GM23338 (cell line): ENCODE measurements at regions not wholly inside any gene's neighbourhood (a gene's known extent, or its start where the extent isn't known, plus 50 kb on each side); places are given as distances from the start of the nearest gene placed in this dataset.

Source experiments
- ATAC-seq: fragments of 200-7000 bp; cut with Tn5 transposase; 3 replicates; pipeline ENCODE4 v1.9.1; 2020
- DNase-seq: peaks from one replicate; pipeline ENCODE4 v3.0.0-alpha.2; 2015; ENCODE audit warnings: low spot score
- H2AFZ ChIP-seq: fragments of 200-600 bp; sonication (generic); 2 replicates; pipeline ENCODE4 v1.8.0; 2016; ENCODE audit warnings: antibody characterized with exemption, mild to moderate bottlenecking, moderate library complexity
- H3F3A ChIP-seq: fragments of 200-600 bp; sonication (generic); replicated peaks from 2 replicates; pipeline ENCODE4 v1.8.0; 2017; ENCODE audit warnings: antibody characterized with exemption, mixed run types, low read depth
- H3K27ac ChIP-seq: fragments of 200-600 bp; sonication (generic); 2 replicates; pipeline ENCODE4 v1.6.1; 2016; ENCODE audit warnings: low read depth
- H3K27me3 ChIP-seq: fragments of 200-600 bp; sonication (generic); 2 replicates; pipeline ENCODE4 v1.8.0; 2016; ENCODE audit warnings: mild to moderate bottlenecking, mixed run types, moderate library complexity; ENCODE audit not compliant: insufficient read depth
- H3K36me3 ChIP-seq: fragments of 200-600 bp; sonication (generic); 2 replicates; pipeline ENCODE4 v1.8.0; 2016; ENCODE audit warnings: mild to moderate bottlenecking; ENCODE audit not compliant: insufficient read depth
- H3K4me1 ChIP-seq: fragments of 200-600 bp; sonication (generic); 2 replicates; pipeline ENCODE4 v1.8.0; 2016; ENCODE audit warnings: mild to moderate bottlenecking, moderate library complexity; ENCODE audit not compliant: insufficient read depth
- H3K4me2 ChIP-seq: fragments of 200-600 bp; sonication (generic); 2 replicates; pipeline ENCODE4 v1.7.1; 2017; ENCODE audit warnings: mixed run types
- H3K4me3 ChIP-seq: fragments of 200-600 bp; sonication (generic); 2 replicates; pipeline ENCODE4 v1.6.1; 2016; ENCODE audit warnings: mixed run types
- H3K79me2 ChIP-seq: fragments of 200-600 bp; sonication (generic); replicated peaks from 2 replicates; pipeline ENCODE4 v1.8.0; 2017; ENCODE audit warnings: mild to moderate bottlenecking; ENCODE audit not compliant: insufficient read depth
- H3K9me2 ChIP-seq: fragments of 200-600 bp; sonication (generic); 2 replicates; pipeline ENCODE4 v1.8.0; 2017; ENCODE audit not compliant: insufficient read depth
- H4K20me1 ChIP-seq: fragments of 200-600 bp; sonication (generic); replicated peaks from 2 replicates; pipeline ENCODE4 v1.8.0; 2017; ENCODE audit warnings: mild to moderate bottlenecking; ENCODE audit not compliant: insufficient read depth
- H3K27ac Mint-ChIP-seq: 2 replicates; pipeline ENCODE4 v1.8.0; 2020; ENCODE audit warnings: inconsistent platforms, mild to moderate bottlenecking, moderate library complexity, mixed read lengths
- H3K27me3 Mint-ChIP-seq: 3 replicates; pipeline ENCODE4 v1.8.0; 2022; ENCODE audit warnings: low read depth, mild to moderate bottlenecking, moderate library complexity, mixed read lengths, inconsistent platforms; ENCODE audit not compliant: insufficient read depth, poor library complexity
- H3K36me3 Mint-ChIP-seq: 3 replicates; pipeline ENCODE4 v1.8.0; 2021; ENCODE audit warnings: low read depth, mild to moderate bottlenecking, inconsistent platforms, moderate library complexity, mixed read lengths
- H3K4me1 Mint-ChIP-seq: 3 replicates; pipeline ENCODE4 v1.8.0; 2020; ENCODE audit warnings: mild to moderate bottlenecking, inconsistent platforms, mixed read lengths
- H3K4me3 Mint-ChIP-seq: 3 replicates; pipeline ENCODE4 v1.8.0; 2021; ENCODE audit warnings: moderate library complexity, mild to moderate bottlenecking, inconsistent platforms, mixed read lengths
- H3K9me3 Mint-ChIP-seq: 3 replicates; pipeline ENCODE4 v1.8.0; 2020; ENCODE audit warnings: moderate library complexity, mild to moderate bottlenecking, inconsistent platforms, mixed read lengths
- CREB1 ChIP-seq: fragments of 250-450 bp; sonication (Bioruptor Pico); IDR thresholded peaks from 2 replicates; pipeline ENCODE4 v1.5.0; 2020; ENCODE audit warnings: low read depth, mild to moderate bottlenecking, moderate library complexity
- CTCF ChIP-seq, 2 experiments: fragments of 200-600 bp in 1 of 2; sonication (generic) in 1 of 2; conservative IDR thresholded peaks; 2 replicates each; pipeline versions ENCODE4 v1.5.1 to v1.6.1; 2016 to 2017; ENCODE audit warnings: antibody characterized with exemption in 2 of 2, low read depth in 2 of 2, mild to moderate bottlenecking in 2 of 2, moderate library complexity in 1 of 2
- EZH2 ChIP-seq: fragments of 200-600 bp; sonication (generic); IDR thresholded peaks from one replicate; pipeline ENCODE4 v1.8.0; 2017; ENCODE audit warnings: antibody characterized with exemption, mild to moderate bottlenecking, low read depth; ENCODE audit not compliant: unreplicated experiment
- EZH2phosphoT487 ChIP-seq: fragments of 200-600 bp; sonication (generic); IDR thresholded peaks from one replicate; pipeline ENCODE4 v1.8.1; 2018; ENCODE audit warnings: antibody characterized with exemption; ENCODE audit not compliant: unreplicated experiment
- JUNB ChIP-seq: IDR thresholded peaks from one replicate; pipeline ENCODE4 v1.6.1; 2016; ENCODE audit warnings: antibody characterized with exemption; ENCODE audit not compliant: unreplicated experiment
- NANOG ChIP-seq: IDR thresholded peaks from 2 replicates; pipeline ENCODE4 v1.6.1; 2016; ENCODE audit warnings: antibody characterized with exemption, borderline replicate concordance
- POLR2AphosphoS5 ChIP-seq: IDR thresholded peaks from 2 replicates; pipeline ENCODE4 v1.6.1; 2016; ENCODE audit warnings: antibody characterized with exemption, low read depth
- STAT1 ChIP-seq: IDR thresholded peaks from one replicate; pipeline ENCODE4 v1.6.1; 2016; ENCODE audit warnings: antibody characterized with exemption; ENCODE audit not compliant: unreplicated experiment
- ZNF114 ChIP-seq: fragments of 250-450 bp; sonication (Bioruptor Pico); IDR thresholded peaks from 2 replicates; pipeline ENCODE4 v1.5.0; 2020; ENCODE audit warnings: mild to moderate bottlenecking, moderate library complexity
- ZNF331 ChIP-seq: fragments of 250-450 bp; sonication (Bioruptor Pico); IDR thresholded peaks from 2 replicates; pipeline ENCODE4 v1.5.0; 2020; ENCODE audit warnings: low read depth, mild to moderate bottlenecking, moderate library complexity
- ZNF462 ChIP-seq: fragments of 250-450 bp; sonication (Bioruptor Pico); IDR thresholded peaks from 2 replicates; pipeline ENCODE4 v1.5.0; 2020; ENCODE audit warnings: mild to moderate bottlenecking, moderate library complexity
- TF ChIP-seq, protein P1 (sequence below): IDR thresholded peaks from one replicate; pipeline ENCODE4 v1.6.1; 2018; ENCODE audit warnings: antibody characterized with exemption; ENCODE audit not compliant: unreplicated experiment
- TF ChIP-seq, protein P2 (sequence below): IDR thresholded peaks from 2 replicates; pipeline ENCODE4 v1.6.1; 2016; ENCODE audit warnings: antibody characterized with exemption

GRCh38 chr2:21633015-21633414 lies 509.2 kb downstream of the TDRD15 start:
- H3F3A ChIP-seq = no peaks in the 10 kb centered on the region
- TF ChIP-seq CTCF (conservative IDR thresholded peaks at IDR 0.05; ENCODE audit: low read depth in 2 of 2) (no peak), ZNF462 (CRISPR knock-in tag) (no peak), ZNF114 (no peak), POLR2AphosphoS5 (no peak), JUNB (no peak), STAT1 (no peak), EZH2 (no peak), CREB1 (CRISPR knock-in tag) (no peak), EZH2phosphoT487 (no peak), NANOG (no peak), ZNF331 (CRISPR knock-in tag) (no peak)
- TF ChIP-seq, protein P1, sequence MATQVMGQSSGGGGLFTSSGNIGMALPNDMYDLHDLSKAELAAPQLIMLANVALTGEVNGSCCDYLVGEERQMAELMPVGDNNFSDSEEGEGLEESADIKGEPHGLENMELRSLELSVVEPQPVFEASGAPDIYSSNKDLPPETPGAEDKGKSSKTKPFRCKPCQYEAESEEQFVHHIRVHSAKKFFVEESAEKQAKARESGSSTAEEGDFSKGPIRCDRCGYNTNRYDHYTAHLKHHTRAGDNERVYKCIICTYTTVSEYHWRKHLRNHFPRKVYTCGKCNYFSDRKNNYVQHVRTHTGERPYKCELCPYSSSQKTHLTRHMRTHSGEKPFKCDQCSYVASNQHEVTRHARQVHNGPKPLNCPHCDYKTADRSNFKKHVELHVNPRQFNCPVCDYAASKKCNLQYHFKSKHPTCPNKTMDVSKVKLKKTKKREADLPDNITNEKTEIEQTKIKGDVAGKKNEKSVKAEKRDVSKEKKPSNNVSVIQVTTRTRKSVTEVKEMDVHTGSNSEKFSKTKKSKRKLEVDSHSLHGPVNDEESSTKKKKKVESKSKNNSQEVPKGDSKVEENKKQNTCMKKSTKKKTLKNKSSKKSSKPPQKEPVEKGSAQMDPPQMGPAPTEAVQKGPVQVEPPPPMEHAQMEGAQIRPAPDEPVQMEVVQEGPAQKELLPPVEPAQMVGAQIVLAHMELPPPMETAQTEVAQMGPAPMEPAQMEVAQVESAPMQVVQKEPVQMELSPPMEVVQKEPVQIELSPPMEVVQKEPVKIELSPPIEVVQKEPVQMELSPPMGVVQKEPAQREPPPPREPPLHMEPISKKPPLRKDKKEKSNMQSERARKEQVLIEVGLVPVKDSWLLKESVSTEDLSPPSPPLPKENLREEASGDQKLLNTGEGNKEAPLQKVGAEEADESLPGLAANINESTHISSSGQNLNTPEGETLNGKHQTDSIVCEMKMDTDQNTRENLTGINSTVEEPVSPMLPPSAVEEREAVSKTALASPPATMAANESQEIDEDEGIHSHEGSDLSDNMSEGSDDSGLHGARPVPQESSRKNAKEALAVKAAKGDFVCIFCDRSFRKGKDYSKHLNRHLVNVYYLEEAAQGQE = no peak
- TF ChIP-seq, protein P2, sequence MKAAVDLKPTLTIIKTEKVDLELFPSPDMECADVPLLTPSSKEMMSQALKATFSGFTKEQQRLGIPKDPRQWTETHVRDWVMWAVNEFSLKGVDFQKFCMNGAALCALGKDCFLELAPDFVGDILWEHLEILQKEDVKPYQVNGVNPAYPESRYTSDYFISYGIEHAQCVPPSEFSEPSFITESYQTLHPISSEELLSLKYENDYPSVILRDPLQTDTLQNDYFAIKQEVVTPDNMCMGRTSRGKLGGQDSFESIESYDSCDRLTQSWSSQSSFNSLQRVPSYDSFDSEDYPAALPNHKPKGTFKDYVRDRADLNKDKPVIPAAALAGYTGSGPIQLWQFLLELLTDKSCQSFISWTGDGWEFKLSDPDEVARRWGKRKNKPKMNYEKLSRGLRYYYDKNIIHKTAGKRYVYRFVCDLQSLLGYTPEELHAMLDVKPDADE = no peak
- no peaks in the 10 kb centered on the region; the same call in 1 of the 2 replicates for H3K36me3 ChIP-seq
- no peak overlapping the region for H3K27ac ChIP-seq
- H3K9me2 ChIP-seq = no peaks in the 10 kb centered on the region
- no peaks in the 10 kb centered on the region for H3K79me2 ChIP-seq
- no peaks in the 10 kb centered on the region for H4K20me1 ChIP-seq
- H3K27me3 ChIP-seq = no peaks in the 10 kb centered on the region
- DNase-seq (no peak), ATAC-seq (no peak)
- no peak overlapping the region for H3K4me2 ChIP-seq
- Mint-ChIP-seq H3K27me3 (no peaks in the 10 kb centered on the region), H3K4me3 (no peak overlapping the region), H3K4me1 (no peaks in the 10 kb centered on the region), H3K36me3 (no peaks in the 10 kb centered on the region), H3K27ac (no peak overlapping the region), H3K9me3 (no peaks in the 10 kb centered on the region)
- peak overlapping the region; percentile 66; the same call in 1 of the 2 replicates for H2AFZ ChIP-seq
- no peaks in the 10 kb centered on the region for H3K4me1 ChIP-seq
- H3K4me3 ChIP-seq = no peak overlapping the region
